ENCODE measurements at regions not wholly inside any gene's neighbourhood (a gene's known extent, or its start where the extent isn't known, plus 50 kb on each side); places are given as distances from the start of the nearest gene placed in this dataset.

DNA sequence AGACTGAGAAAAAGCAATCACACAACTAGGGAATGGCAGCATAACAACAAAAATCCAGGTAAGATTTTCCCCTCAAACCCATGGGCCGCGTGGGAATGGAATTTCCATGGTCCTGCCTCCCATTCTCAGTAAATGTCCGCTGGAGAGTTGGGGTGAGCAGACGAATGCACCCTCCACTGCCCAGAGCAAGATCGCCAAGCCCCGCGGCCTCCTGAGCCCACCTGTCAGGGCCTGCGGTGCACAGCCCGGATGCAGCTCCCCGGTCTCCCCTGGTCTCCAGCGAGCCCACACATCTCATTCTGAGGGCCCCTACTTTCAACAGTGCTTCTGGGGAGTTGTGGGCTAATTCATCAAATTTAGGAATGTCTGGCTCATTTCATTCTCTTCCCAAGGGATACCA lies 327.4 kb upstream of the HS6ST1 start:
- TF ChIP-seq, protein P1, sequence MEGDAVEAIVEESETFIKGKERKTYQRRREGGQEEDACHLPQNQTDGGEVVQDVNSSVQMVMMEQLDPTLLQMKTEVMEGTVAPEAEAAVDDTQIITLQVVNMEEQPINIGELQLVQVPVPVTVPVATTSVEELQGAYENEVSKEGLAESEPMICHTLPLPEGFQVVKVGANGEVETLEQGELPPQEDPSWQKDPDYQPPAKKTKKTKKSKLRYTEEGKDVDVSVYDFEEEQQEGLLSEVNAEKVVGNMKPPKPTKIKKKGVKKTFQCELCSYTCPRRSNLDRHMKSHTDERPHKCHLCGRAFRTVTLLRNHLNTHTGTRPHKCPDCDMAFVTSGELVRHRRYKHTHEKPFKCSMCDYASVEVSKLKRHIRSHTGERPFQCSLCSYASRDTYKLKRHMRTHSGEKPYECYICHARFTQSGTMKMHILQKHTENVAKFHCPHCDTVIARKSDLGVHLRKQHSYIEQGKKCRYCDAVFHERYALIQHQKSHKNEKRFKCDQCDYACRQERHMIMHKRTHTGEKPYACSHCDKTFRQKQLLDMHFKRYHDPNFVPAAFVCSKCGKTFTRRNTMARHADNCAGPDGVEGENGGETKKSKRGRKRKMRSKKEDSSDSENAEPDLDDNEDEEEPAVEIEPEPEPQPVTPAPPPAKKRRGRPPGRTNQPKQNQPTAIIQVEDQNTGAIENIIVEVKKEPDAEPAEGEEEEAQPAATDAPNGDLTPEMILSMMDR (IDR thresholded peaks at IDR 0.05), result no peak
- no peak for TF ChIP-seq POLR2A (IDR thresholded peaks at IDR 0.05)

All from Peyer's patch (tissue), 4 donors.